Lung microvascular endothelial cell (primary cell): ENCODE measurements at regions not wholly inside any gene's neighbourhood (a gene's known extent, or its start where the extent isn't known, plus 50 kb on each side); places are given as distances from the start of the nearest gene placed in this dataset.
A peak's percentile ranks its signal among the peaks of the same experiment; 100 is the strongest.

Experiments used
- DNase-seq, 2 donors: peaks; one replicate each; pipeline versions ENCODE4 v3.0.0 to v3.0.0-alpha.2; 2010; ENCODE audit warnings: low read depth in 2 of 2

- DNase-seq, result no peak
Measured at GRCh38 chr10:78911533-78912340, 157.0 kb upstream of the ZMIZ1 start.

- no peak for DNase-seq
Measured at GRCh38 chr10:78912361-78913218, 156.2 kb upstream of the ZMIZ1 start.

GRCh38 chr10:78913219-78914059 lies 155.3 kb upstream of the ZMIZ1 start:
- no peak for DNase-seq

- DNase-seq, result no peak
Measured at GRCh38 chr10:78914060-78914378, 154.7 kb upstream of the ZMIZ1 start.

GRCh38 chr10:78914502-78915189 lies 154.1 kb upstream of the ZMIZ1 start:
- DNase-seq, result no peak

GRCh38 chr10:78915190-78915518 lies 153.6 kb upstream of the ZMIZ1 start:
- DNase-seq, result no peak

GRCh38 chr10:78916227-78916626 lies 152.5 kb upstream of the ZMIZ1 start:
- no peak for DNase-seq

GRCh38 chr10:78919181-78919966 lies 149.4 kb upstream of the ZMIZ1 start:
- DNase-seq, result no peak

- DNase-seq, result no peak
Measured at GRCh38 chr10:78920011-78920410, 148.8 kb upstream of the ZMIZ1 start.

GRCh38 chr10:78921895-78922294 lies 146.9 kb upstream of the ZMIZ1 start:
- DNase-seq, result no peak

GRCh38 chr10:78923647-78924318 lies 145.0 kb upstream of the ZMIZ1 start:
- no peak for DNase-seq

- DNase-seq, result no peak
Measured at GRCh38 chr10:78924319-78925003, 144.3 kb upstream of the ZMIZ1 start.

- DNase-seq, result no peak
Measured at GRCh38 chr10:78925275-78925674, 143.5 kb upstream of the ZMIZ1 start.

- DNase-seq, result peak in 1 of 2 donors; percentile 16
Measured at GRCh38 chr10:78925800-78926319, 142.9 kb upstream of the ZMIZ1 start.

- no peak for DNase-seq
Measured at GRCh38 chr10:78927257-78927995, 141.3 kb upstream of the ZMIZ1 start.

- no peak for DNase-seq
Measured at GRCh38 chr10:78928330-78928729, 140.4 kb upstream of the ZMIZ1 start.

- no peak for DNase-seq
Measured at GRCh38 chr10:78929541-78929940, 139.2 kb upstream of the ZMIZ1 start.

GRCh38 chr10:78931321-78932053 lies 137.3 kb upstream of the ZMIZ1 start:
- DNase-seq, result peak; percentile 21 to 78
